Lung (tissue), 11 donors: ENCODE measurements at regions not wholly inside any gene's neighbourhood (a gene's known extent, or its start where the extent isn't known, plus 50 kb on each side); places are given as distances from the start of the nearest gene placed in this dataset.

Experiments used
- ATAC-seq: fragments of 200-7000 bp; cut with Tn5 transposase; one replicate; pipeline ENCODE4 v1.9.1; 2020; ENCODE audit warnings: moderate number of reproducible peaks; ENCODE audit not compliant: insufficient read depth, low FRiP score
- DNase-seq, 3 donors: peaks; one replicate each; pipeline ENCODE4 v3.0.0-alpha.2; 2013 to 2017
- H3K27ac ChIP-seq, 2 donors: one replicate each; pipeline ENCODE4 v1.5.1; 2013; ENCODE audit warnings: mild to moderate bottlenecking in 2 of 2, moderate library complexity in 2 of 2, control low read depth in 1 of 2, inconsistent platforms in 1 of 2, low read depth in 1 of 2, low read length in 1 of 2
- H3K27me3 ChIP-seq, 3 donors: one replicate each; pipeline ENCODE4 v1.5.1; 2013; ENCODE audit warnings: low read length in 2 of 3; ENCODE audit not compliant: control insufficient read depth in 3 of 3, insufficient read depth in 3 of 3
- H3K36me3 ChIP-seq, 4 donors: one replicate each; pipeline ENCODE4 v1.5.1; 2013; ENCODE audit warnings: low read length in 4 of 4, mild to moderate bottlenecking in 1 of 4, moderate library complexity in 1 of 4; ENCODE audit not compliant: control insufficient read depth in 4 of 4, insufficient read depth in 4 of 4
- H3K4me1 ChIP-seq, 5 donors: one replicate each; pipeline ENCODE4 v1.5.1; 2013; ENCODE audit warnings: low read length in 5 of 5, mild to moderate bottlenecking in 2 of 5, moderate library complexity in 1 of 5; ENCODE audit not compliant: control insufficient read depth in 5 of 5, insufficient read depth in 5 of 5
- H3K4me3 ChIP-seq: one replicate; pipeline ENCODE4 v1.5.1; 2013; ENCODE audit warnings: mild to moderate bottlenecking, control low read depth, moderate library complexity
- H3K9ac ChIP-seq, 2 donors: one replicate each; pipeline ENCODE4 v1.5.1; 2013; ENCODE audit warnings: low read length in 2 of 2, control low read depth in 1 of 2; ENCODE audit not compliant: insufficient read depth in 1 of 2
- H3K9me3 ChIP-seq, 4 donors: one replicate each; pipeline ENCODE4 v1.5.1; 2013; ENCODE audit warnings: low read length in 3 of 4, mild to moderate bottlenecking in 1 of 4, moderate library complexity in 1 of 4; ENCODE audit not compliant: control insufficient read depth in 4 of 4, insufficient read depth in 3 of 4
- WGBS, 2 donors: extraction: QIAGEN DNeasy Blood & Tissue Kit; methylation state at CpG; one replicate each; pipeline ENCODE4 v1.1.7; 2013; 5-methylcytosine and 5-hydroxymethylcytosine counted together
- TF ChIP-seq, protein P1 (sequence below): IDR thresholded peaks from 2 replicates; pipeline ENCODE4 v1.5.1; 2012; ENCODE audit warnings: mild to moderate bottlenecking; ENCODE audit errors: control extremely low read depth, extremely low read depth
- donor health status: control.
- donor health status: control.
- donor health status: Bipolar disorder and iron deficiency.
- donor health status: healthy.
- donor health status: DM: yes; HTN: yes; CAD: no.

- H3K9ac ChIP-seq, result no peak overlapping the region
- no peaks in the 10 kb centered on the region for H3K9me3 ChIP-seq
- no peak overlapping the region for H3K27ac ChIP-seq
- DNase-seq (no peak), ATAC-seq (no peak)
- no peak overlapping the region for H3K4me3 ChIP-seq
- no peaks in the 10 kb centered on the region for H3K36me3 ChIP-seq
- H3K4me1 ChIP-seq, result peaks cover 0 to 44% (median 7%) of the 10 kb centered on the region in 5 donors
- TF ChIP-seq, protein P1, sequence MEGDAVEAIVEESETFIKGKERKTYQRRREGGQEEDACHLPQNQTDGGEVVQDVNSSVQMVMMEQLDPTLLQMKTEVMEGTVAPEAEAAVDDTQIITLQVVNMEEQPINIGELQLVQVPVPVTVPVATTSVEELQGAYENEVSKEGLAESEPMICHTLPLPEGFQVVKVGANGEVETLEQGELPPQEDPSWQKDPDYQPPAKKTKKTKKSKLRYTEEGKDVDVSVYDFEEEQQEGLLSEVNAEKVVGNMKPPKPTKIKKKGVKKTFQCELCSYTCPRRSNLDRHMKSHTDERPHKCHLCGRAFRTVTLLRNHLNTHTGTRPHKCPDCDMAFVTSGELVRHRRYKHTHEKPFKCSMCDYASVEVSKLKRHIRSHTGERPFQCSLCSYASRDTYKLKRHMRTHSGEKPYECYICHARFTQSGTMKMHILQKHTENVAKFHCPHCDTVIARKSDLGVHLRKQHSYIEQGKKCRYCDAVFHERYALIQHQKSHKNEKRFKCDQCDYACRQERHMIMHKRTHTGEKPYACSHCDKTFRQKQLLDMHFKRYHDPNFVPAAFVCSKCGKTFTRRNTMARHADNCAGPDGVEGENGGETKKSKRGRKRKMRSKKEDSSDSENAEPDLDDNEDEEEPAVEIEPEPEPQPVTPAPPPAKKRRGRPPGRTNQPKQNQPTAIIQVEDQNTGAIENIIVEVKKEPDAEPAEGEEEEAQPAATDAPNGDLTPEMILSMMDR, result no peak
- 87 to 91% methylated on average over 3 of the region's 3 CpGs for WGBS, 2 donors
- H3K27me3 ChIP-seq, result no peaks in the 10 kb centered on the region
Measured at GRCh38 chr18:22697561-22697960, 235.6 kb upstream of the RBBP8 start.

DNA sequence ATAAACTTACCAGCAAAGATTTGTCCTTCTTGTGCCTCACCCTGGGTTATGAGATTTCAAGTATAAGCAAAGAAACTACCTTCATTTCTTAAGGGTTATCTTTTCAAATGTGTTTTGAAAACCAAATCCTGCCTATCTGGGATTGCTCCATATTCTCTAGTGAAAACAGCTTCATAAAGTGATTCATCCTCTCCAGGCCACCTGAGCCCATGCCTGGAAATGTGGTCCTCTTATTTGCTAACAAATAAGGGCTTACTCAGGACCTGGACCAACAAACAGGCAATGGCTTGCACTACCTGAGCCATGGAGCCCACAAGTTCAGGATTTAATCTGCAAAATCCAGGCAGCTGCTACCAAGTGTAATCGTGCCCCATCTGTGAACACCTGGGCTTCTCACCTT lies 234.4 kb upstream of the RBBP8 start:
- H3K4me3 ChIP-seq, result no peak overlapping the region
- no peaks in the 10 kb centered on the region for H3K36me3 ChIP-seq
- H3K4me1 ChIP-seq, result peaks cover 0 to 44% (median 2%) of the 10 kb centered on the region in 5 donors
- no peak for DNase-seq
- WGBS, 2 donors, result 91 to 95% methylated on average over 1 of the region's 1 CpG
- ATAC-seq, result no peak
- no peaks in the 10 kb centered on the region for H3K9me3 ChIP-seq
- TF ChIP-seq, protein P1, result no peak
- H3K27me3 ChIP-seq, result no peaks in the 10 kb centered on the region
- H3K27ac ChIP-seq, result no peak overlapping the region
- no peak overlapping the region for H3K9ac ChIP-seq

DNA sequence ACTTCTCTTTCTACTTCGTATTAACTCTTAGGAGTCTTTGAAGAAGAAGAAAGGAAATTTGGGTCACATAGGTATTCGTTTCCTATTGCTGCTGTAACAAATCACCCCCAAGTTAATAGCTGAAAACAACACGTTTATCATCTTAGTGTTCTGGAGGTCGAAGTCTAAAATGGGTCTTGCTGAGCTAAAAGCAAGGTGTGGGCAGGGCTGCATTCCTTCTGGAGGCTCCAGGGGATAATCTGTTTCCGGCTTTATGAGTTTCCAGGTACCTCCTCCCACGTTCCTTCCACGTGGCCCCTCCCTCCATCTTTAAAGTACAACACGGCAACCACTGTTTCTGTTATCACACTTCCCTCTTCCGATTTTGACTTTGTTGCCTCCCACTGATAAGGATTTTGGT lies 233.5 kb upstream of the RBBP8 start:
- TF ChIP-seq, protein P1, result no peak
- H3K36me3 ChIP-seq, result no peaks in the 10 kb centered on the region
- no peak overlapping the region for H3K4me3 ChIP-seq
- peaks cover 0 to 48% (median 2%) of the 10 kb centered on the region in 5 donors for H3K4me1 ChIP-seq
- H3K9me3 ChIP-seq, result no peaks in the 10 kb centered on the region
- no peak overlapping the region for H3K9ac ChIP-seq
- no peak overlapping the region for H3K27ac ChIP-seq
- 67 to 74% methylated on average over 9 of the region's 9 CpGs for WGBS, 2 donors
- DNase-seq (no peak), ATAC-seq (no peak)
- no peaks in the 10 kb centered on the region for H3K27me3 ChIP-seq

DNA sequence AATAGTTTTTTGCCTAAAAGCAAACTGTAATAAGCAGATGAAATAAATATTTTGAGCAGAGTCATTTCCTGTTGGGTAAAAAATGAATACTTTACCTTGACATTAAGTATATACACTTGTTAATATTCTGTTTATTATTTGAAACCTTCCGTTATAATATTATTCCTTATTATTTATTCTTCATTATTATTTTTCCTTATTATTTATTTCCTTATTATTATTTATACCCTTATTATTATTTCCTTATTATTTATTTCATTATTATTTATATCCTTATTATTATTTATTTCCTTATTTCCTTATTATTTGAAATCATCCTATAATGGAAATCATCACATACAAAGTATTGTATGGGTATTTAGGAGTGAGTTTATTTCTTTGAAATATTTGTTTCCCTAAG lies 232.2 kb upstream of the RBBP8 start:
- DNase-seq (no peak), ATAC-seq (no peak)
- WGBS, 2 donors, result 77 to 91% methylated on average over 1 of the region's 1 CpG
- Histone ChIP-seq H3K36me3 (no peaks in the 10 kb centered on the region), H3K27me3 (no peaks in the 10 kb centered on the region), H3K9ac (no peak overlapping the region), H3K9me3 (no peaks in the 10 kb centered on the region), H3K4me1 (peaks cover 0 to 37% (median 2%) of the 10 kb centered on the region in 5 donors), H3K27ac (no peak overlapping the region), H3K4me3 (no peak overlapping the region)
- TF ChIP-seq, protein P1, result no peak
